Pons (tissue), 1 donor: ENCODE measurements at regions not wholly inside any gene's neighbourhood (a gene's known extent, or its start where the extent isn't known, plus 50 kb on each side); places are given as distances from the start of the nearest gene placed in this dataset.
A peak's percentile ranks its signal among the peaks of the same experiment; 100 is the strongest.

ENCODE experiments used
- DNase-seq: peaks from one replicate; pipeline ENCODE4 v3.0.0-alpha.2; 2016; ENCODE audit warnings: low spot score

DNA sequence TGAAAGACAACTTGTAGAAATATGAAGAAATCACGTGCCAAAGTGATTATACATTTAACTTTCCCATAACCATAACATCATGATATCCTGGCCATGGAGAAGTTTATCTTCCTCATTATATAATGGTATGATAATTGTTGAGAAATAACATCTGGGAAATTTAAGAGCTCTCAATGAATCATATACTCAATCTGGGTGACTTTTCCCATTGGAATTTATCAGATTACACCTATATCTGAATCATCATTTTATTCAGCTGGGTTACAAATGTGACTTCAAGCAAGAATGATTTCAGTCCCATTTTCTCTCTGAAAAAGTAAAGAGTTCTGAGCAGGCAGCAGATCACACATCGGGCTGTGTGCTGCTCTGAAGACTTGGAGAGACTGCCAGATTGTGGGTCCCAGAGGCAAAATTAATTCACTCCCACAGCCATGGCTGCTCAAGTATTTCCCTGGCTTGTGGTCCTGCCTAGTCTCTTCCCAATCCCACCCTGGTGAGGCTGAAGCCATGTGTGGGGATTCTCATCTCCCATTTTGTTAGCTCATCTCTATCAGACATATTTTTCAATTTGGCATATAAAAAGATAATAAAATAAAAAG is 278.0 kb downstream of the MRPL39 start:
- no peak for DNase-seq

- DNase-seq: no peak
These were observed 278.5 kb downstream of the MRPL39 start for GRCh38 chr21:25328736-25329135.

- no peak for DNase-seq
These were observed 281.1 kb downstream of the MRPL39 start for GRCh38 chr21:25326181-25326580.

DNA sequence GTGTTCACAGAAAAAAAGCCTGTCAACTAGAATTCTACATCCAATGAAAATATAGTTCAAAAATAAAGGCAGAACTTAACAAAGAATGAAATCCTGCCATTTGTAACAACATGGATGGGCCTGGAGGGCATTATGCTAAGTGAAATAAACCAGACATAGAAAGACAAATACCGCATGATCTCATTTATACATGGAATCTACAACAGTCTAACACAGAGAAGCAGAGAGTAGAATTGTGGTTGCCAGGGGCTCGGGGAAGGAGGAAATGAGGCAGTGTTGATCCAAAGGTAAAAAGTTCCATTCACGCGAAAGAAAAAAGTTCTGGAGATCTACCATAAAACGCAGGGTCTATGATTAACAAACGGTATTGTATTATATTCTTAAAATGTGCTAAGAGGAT is 282.6 kb downstream of the MRPL39 start:
- no peak for DNase-seq

GRCh38 chr21:25323356-25323949 is 283.8 kb downstream of the MRPL39 start:
- no peak for DNase-seq

DNA sequence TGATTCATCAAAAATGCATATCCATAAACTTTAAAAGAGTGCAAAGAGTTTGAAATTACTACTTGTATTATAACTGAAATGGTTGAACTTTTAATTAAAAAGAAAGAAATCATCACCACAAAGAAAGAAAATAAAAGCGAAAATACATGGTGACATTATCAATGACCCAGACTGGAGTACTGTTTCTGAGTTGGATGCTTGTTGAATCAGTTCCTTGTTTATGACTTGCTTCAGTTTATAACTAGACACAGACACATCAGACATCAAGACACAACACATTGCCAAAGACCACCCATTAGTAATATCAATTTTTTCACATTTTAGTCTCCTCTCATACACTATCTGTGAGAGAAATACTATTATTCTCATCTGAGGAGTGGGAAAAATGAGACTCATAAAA is 293.0 kb downstream of the MRPL39 start:
- DNase-seq: no peak

DNA sequence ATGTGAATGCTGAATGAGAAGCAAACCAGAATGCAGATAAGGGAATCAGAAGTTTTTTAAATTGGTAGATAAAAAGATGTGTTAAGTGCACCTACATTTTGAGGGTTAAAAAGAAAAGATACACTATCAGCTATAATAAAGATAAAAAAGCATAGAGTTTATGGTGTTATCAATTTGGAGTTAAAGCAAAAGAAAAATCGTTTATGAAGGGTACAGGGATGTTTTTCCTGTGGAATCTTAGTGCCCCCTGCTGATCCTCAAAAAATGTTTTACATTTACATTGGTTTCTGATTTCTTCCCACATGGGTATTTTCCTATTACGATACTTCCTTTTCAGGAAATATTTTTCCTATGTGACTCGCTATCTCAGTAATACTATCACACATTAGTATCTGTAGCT is 293.5 kb downstream of the MRPL39 start:
- DNase-seq: peak; percentile 6

GRCh38 chr21:25307489-25307888 is 299.8 kb downstream of the MRPL39 start:
- DNase-seq: no peak

- no peak for DNase-seq
These were observed 302.7 kb downstream of the MRPL39 start for GRCh38 chr21:25304611-25305010.

GRCh38 chr21:25300632-25301031 is 306.6 kb downstream of the MRPL39 start:
- DNase-seq: no peak

DNA sequence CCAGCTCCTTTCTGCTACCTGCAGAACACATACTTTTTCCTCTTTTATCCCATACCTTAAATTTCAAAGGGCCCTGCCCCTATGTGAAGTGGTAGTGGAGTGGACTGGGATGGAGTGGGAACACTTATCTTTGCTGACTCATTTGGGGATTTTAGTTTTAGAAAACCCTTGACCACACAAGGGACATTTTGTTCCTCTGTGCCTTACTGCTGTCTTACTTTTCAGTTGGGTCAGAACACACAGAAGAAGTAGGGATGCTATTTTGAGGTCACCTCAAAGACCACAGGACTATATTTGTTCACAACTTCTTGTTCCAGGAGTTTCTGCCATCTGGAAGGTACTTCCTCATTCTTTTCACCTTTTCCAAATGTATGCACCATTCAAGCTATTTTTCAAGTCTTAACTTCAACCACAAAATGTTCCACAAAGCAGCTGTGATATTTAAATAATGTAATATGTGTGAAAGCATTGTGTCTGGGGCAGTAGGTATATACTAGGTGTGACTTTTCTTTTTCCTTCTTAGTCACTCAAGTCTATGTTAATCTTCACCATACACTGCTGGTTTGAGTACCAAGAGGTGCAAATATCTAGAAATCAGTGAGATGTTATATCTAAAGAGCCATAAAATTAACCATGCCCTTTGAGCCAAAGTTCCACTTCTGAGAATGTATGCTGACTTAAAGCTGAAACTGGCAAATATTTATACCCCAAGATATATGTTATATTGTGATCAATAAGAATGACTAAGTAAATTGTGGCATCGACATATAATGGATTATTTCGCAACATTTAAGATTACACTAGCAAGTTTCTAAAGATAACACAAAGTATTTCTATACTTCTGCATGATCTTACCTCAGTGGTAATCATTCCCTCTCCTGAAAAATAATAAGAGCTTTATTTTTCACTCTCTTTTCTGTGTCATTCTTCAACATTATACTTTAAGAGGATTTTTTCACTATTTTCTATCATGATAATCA is 308.5 kb downstream of the MRPL39 start:
- no peak for DNase-seq

DNA sequence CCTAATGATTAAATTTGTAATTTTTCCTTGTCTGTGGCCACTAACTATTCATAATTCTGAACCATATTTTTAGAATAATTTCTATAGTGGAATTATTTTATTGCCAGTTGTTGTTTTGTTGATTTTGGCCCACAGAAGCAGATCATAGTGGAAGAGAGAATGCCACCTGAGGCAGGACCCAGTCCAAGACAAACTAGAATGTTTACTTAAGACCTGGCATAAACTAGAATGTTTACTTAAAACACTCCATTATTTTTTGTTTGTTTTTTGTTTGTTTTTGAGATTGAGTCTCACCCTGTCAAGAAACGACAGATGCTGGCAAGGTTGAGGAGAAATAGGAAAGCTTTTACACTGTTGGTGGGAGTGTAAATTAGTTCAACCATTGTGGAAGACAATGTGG is 310.2 kb downstream of the MRPL39 start:
- no peak for DNase-seq

GRCh38 chr21:25296252-25296651 is 311.0 kb downstream of the MRPL39 start:
- DNase-seq: no peak

GRCh38 chr21:25292396-25292795 is 314.9 kb downstream of the MRPL39 start:
- no peak for DNase-seq

GRCh38 chr21:25283720-25284119 is 323.6 kb downstream of the MRPL39 start:
- peak; percentile 6 for DNase-seq

DNA sequence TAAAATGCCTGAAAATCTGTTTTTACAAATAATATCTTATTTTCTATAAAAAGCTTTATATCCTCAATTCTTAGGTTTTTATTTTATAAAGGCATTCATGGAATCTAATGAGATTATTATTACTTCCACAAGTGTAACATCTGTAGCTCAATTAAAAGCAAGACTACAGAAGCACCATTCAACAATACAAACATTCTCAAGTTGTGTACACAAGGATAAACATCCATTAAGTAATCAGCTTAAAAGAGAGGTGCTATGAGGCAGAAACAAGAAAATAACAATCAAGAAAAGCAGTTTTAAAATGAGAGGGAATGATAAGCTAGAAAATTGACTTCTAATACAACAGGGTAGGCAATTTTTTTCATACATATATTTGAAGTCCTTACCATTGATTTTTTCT is 326.1 kb downstream of the MRPL39 start:
- no peak for DNase-seq

DNA sequence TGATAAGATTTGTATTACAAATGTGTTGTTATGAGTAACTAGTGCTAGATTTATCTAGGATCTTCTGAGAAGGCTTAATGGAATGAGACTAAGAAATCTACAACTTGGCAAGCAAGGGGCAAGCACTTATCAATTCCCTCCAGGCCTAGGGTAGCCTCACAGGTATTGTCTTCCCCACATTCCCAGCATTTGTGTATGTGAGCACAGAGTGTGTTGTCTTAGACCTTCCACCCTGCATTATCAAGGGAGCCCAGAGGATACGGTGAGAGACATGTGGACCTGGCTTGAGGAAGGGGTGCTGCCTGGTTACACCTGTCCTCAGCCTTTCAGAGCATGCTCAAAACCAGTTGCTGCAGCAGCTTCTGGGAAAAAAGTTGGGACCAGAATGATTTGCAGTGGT is 327.2 kb downstream of the MRPL39 start:
- no peak for DNase-seq

- no peak for DNase-seq
These were observed 333.3 kb downstream of the MRPL39 start for GRCh38 chr21:25273959-25274358.

DNA sequence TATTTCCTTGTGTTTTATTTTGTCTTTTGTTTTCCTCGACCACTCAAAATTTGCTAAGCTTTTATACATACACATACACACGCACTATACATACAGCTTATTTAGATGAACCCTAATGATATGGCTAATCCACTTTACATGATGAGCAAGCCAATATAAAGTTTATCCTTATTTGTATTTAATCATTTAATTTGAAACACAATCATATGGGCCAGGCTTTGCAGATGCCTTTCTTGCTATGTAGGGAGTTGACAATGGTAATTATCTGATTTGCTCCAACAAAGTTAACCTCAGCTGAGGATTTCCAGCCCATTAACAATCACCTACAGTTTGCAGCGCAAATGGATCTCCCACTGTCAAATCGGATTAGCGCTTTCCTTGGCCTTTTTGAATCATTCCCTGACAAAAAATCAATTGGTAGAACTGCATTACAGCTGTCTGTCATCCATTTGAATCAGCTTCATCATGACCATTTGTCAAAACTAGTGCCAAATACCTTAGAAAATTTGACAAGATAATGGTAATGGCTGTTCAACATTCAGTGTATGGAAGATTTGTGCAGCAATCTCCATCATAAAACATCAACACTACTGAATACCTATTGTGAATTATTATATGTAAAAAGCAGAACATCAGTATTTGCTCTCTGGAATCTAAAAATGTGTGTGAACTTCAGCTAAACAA is 352.6 kb downstream of the MRPL39 start:
- no peak for DNase-seq

DNA sequence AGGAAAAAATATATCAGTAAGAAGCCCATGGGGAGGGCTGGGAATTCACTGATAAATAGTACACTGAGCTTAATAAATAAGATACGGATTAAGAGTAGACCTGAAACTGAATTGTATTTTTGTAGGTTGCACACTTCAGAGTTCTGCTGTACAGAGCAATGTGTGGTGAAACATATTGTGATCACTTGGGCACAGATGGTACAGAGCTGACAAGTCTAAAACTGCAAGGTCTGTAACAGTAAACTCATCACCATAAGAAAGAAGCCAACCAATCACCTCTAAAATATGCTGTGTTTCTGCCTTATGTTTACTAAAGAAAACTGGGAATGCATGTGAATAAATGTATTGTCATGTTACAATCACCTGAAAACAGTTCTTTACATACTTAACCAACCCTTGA is 360.7 kb downstream of the MRPL39 start:
- no peak for DNase-seq

- DNase-seq: no peak
These were observed 362.5 kb downstream of the MRPL39 start for GRCh38 chr21:25244735-25245134.

- DNase-seq: no peak
These were observed 363.5 kb downstream of the MRPL39 start for GRCh38 chr21:25243808-25244207.

DNA sequence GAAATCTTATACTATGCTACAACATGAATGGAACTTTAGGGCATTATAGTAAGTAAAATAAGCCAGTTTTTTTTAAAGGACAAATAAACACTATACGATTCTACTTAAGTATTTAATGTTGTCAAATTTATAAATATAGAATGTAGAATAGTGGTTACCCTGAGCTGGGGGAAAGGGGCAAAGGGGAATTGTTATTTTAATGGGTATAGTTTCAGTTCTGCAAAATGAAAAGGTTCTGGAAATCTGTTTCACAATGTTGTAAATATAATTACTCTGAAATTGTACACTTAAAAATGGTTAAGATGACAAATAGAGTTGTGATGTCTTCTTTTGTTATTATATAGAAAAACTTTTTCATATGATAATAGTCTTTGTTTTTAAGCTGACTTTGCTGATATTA is 366.3 kb downstream of the MRPL39 start:
- DNase-seq: no peak
